ENCODE measurements at regions not wholly inside any gene's neighbourhood (a gene's known extent, or its start where the extent isn't known, plus 50 kb on each side); places are given as distances from the start of the nearest gene placed in this dataset.

DNA sequence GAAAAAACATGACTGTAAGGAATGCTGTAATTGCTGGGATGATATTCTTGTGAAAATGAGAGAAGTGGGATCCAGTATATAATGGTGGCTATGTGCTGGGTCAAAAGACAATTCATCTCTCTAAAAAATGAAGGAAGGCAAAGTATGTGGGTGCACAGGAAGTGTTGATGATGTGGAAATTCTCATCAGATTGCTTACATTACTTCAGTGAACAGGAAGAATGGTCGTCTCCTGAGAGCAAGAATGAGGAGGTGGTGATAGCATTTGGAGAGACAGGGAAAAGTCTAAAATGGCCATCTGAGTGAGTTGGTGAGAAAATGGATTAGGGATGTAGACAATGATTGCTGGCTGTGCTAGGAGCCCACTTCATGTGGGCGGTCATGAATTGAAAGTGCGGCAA is 253.5 kb upstream of the NREP start:
- H3K4me3 ChIP-seq (ENCODE audit: low read depth, low read length): no peak overlapping the region
- TF ChIP-seq, protein P1, sequence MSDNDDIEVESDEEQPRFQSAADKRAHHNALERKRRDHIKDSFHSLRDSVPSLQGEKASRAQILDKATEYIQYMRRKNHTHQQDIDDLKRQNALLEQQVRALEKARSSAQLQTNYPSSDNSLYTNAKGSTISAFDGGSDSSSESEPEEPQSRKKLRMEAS (IDR thresholded peaks at IDR 0.05; ENCODE audit: low read depth, low read length): no peak
- TF ChIP-seq POLR2A (IDR thresholded peaks at IDR 0.05; ENCODE audit: extremely low read depth, insufficient read length) (no peak), MYC (IDR thresholded peaks at IDR 0.05; ENCODE audit: low read depth, low read length) (no peak)
- TF ChIP-seq, protein P2, sequence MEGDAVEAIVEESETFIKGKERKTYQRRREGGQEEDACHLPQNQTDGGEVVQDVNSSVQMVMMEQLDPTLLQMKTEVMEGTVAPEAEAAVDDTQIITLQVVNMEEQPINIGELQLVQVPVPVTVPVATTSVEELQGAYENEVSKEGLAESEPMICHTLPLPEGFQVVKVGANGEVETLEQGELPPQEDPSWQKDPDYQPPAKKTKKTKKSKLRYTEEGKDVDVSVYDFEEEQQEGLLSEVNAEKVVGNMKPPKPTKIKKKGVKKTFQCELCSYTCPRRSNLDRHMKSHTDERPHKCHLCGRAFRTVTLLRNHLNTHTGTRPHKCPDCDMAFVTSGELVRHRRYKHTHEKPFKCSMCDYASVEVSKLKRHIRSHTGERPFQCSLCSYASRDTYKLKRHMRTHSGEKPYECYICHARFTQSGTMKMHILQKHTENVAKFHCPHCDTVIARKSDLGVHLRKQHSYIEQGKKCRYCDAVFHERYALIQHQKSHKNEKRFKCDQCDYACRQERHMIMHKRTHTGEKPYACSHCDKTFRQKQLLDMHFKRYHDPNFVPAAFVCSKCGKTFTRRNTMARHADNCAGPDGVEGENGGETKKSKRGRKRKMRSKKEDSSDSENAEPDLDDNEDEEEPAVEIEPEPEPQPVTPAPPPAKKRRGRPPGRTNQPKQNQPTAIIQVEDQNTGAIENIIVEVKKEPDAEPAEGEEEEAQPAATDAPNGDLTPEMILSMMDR (IDR thresholded peaks at IDR 0.05; ENCODE audit: low read depth, low read length): no peak
- DNase-seq (ENCODE audit: low read depth): no peak

DNA sequence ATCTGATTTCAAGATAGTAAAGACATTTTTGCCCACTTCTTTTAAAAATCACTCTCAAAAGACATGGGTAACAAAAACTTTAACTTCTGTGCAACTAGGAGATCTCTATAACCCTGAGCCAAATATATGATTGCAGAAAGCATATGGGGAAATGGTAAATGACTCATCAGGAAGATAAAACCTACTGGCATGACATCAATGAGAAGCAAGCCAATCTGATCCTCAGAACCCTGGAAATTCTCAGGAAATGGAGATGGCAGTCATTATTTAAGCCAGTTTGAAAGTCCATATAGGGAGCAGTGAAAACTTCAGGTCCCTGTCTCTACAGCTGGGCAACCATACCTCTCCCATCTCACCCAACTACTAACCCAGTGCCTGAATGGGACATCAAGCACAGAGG is 249.7 kb upstream of the NREP start:
- no peak for DNase-seq (ENCODE audit: low read depth)
- H3K4me3 ChIP-seq (ENCODE audit: low read depth, low read length): no peak overlapping the region
- TF ChIP-seq, protein P1 (IDR thresholded peaks at IDR 0.05; ENCODE audit: low read depth, low read length): no peak
- TF ChIP-seq MYC (IDR thresholded peaks at IDR 0.05; ENCODE audit: low read depth, low read length) (no peak), POLR2A (IDR thresholded peaks at IDR 0.05; ENCODE audit: extremely low read depth, insufficient read length) (no peak)
- TF ChIP-seq, protein P2 (IDR thresholded peaks at IDR 0.05; ENCODE audit: low read depth, low read length): no peak

DNA sequence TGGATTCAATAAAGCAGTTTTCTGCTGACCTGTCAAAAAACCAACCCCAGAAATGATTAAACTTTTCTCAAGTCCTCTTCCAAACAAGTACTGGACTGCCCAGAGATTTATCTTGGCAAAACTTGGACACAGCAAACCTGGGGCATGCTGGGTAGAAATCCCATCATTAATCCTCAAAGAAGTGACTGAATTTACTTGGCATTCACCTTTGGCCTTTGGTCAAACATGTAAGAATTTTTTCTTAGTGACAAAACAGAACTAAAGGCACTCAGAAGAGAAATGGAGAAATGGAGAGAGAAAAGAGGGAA is 248.6 kb upstream of the NREP start:
- no peak overlapping the region for H3K4me3 ChIP-seq (ENCODE audit: low read depth, low read length)
- TF ChIP-seq, protein P1 (IDR thresholded peaks at IDR 0.05; ENCODE audit: low read depth, low read length): no peak
- TF ChIP-seq POLR2A (IDR thresholded peaks at IDR 0.05; ENCODE audit: extremely low read depth, insufficient read length) (no peak), MYC (IDR thresholded peaks at IDR 0.05; ENCODE audit: low read depth, low read length) (no peak)
- TF ChIP-seq, protein P2 (IDR thresholded peaks at IDR 0.05; ENCODE audit: low read depth, low read length): no peak
- no peak for DNase-seq (ENCODE audit: low read depth)

DNA sequence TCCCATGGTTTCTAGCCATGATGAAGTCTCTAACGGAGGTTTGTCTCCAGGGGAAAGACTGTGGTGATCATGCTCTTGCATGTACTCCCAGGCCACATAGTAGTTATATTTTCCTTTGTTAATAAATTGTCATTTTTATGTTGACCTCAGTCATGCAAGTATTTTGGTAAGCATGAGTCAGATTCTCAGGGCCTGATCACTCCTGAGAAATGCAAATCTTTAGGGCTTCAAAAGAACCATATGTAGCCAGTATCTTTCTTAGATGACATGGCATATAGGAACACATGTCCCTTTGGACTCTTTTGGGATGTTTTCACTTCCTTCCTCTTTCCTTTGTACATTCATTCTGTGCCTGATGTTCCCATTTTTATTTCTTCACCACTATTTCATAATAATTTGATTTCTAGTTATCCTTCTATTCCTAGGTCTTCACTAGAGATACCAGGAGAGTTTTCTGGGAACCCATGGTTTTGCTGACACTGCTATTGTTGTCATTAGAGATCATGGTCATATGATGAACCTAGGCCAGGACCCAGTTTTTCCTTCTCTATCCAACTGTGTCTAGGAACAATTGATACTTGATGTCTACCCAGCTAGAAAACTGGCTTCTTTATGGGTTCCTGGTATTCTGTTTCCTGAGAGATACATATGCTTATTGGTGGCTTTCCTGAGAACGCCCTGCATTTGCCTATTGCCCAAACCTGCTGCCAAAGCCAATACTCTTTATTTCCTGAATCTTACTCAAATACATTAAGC is 248.1 kb upstream of the NREP start:
- TF ChIP-seq, protein P2 (IDR thresholded peaks at IDR 0.05; ENCODE audit: low read depth, low read length): no peak
- H3K4me3 ChIP-seq (ENCODE audit: low read depth, low read length): no peak overlapping the region
- DNase-seq (ENCODE audit: low read depth): no peak

DNA sequence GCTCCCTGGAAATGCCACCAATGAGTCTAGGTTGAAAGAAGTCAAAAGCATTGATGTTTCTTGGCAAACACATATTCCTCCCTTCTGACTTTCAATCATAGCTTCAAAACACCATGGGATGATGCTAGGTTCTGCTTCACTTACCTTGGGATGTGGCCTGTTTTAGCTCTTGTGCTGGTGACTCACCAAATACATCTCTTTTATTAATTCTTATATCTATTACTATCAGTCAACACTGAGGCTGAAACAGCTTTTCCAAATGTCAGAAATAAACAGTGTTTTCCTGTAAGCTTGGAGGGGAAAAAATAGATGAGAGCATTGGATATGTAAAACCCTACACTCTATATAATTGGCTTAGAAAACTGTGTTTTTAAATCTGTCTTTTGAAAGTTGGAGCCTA is 245.4 kb upstream of the NREP start:
- no peak overlapping the region for H3K4me3 ChIP-seq (ENCODE audit: low read depth, low read length)
- no peak for DNase-seq (ENCODE audit: low read depth)
- no peak for TF ChIP-seq POLR2A (IDR thresholded peaks at IDR 0.05; ENCODE audit: extremely low read depth, insufficient read length)
- TF ChIP-seq, protein P2 (IDR thresholded peaks at IDR 0.05; ENCODE audit: low read depth, low read length): no peak
- TF ChIP-seq MYC (IDR thresholded peaks at IDR 0.05; ENCODE audit: low read depth, low read length): no peak
- TF ChIP-seq, protein P1 (IDR thresholded peaks at IDR 0.05; ENCODE audit: low read depth, low read length): no peak

DNA sequence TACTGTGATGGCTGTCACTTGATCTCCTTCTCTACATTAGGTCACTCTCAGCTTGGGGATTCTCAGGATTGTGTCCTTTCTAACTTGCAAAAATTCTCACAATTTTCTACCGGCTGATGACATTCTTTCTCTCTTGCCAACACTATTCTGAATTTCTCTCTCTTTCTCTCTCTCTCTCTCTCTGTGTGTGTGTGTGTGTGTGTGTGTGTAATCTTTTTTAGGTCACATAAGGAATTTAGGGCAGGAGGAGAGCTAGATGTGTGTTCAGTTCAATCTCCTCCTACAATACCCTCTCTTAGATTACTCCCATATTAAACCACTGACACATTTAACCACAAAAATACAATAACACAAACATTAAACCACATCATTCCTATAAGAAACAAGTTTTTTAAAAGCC is 242.3 kb upstream of the NREP start:
- DNase-seq (ENCODE audit: low read depth): no peak
- TF ChIP-seq, protein P1 (IDR thresholded peaks at IDR 0.05; ENCODE audit: low read depth, low read length): no peak
- TF ChIP-seq, protein P2 (IDR thresholded peaks at IDR 0.05; ENCODE audit: low read depth, low read length): no peak
- TF ChIP-seq MYC (IDR thresholded peaks at IDR 0.05; ENCODE audit: low read depth, low read length) (no peak), POLR2A (IDR thresholded peaks at IDR 0.05; ENCODE audit: extremely low read depth, insufficient read length) (no peak)
- no peak overlapping the region for H3K4me3 ChIP-seq (ENCODE audit: low read depth, low read length)
